Fibroblast of lung (primary cell): ENCODE measurements at regions not wholly inside any gene's neighbourhood (a gene's known extent, or its start where the extent isn't known, plus 50 kb on each side); places are given as distances from the start of the nearest gene placed in this dataset.

Experiments used
- DNase-seq, 2 donors: peaks; one replicate each; pipeline versions ENCODE4 v3.0.0 to v3.0.0-alpha.2; 2010; ENCODE audit warnings: low read depth in 2 of 2
- H2AFZ ChIP-seq: 2 replicates; pipeline ENCODE4 v1.5.1; 2012; ENCODE audit warnings: low read length, control low read depth, inconsistent platforms
- H3K27ac ChIP-seq: 2 replicates; pipeline ENCODE4 v1.5.1; 2011; ENCODE audit warnings: low read length, control low read depth; ENCODE audit not compliant: insufficient read depth
- H3K27me3 ChIP-seq: 2 replicates; pipeline ENCODE4 v1.5.1; 2011; ENCODE audit warnings: mild to moderate bottlenecking, low read length; ENCODE audit not compliant: control insufficient read depth, insufficient read depth
- H3K36me3 ChIP-seq: 2 replicates; pipeline ENCODE4 v1.5.1; 2011; ENCODE audit warnings: low read length; ENCODE audit not compliant: control insufficient read depth, insufficient read depth
- H3K4me1 ChIP-seq: 2 replicates; pipeline ENCODE4 v1.5.1; 2011; ENCODE audit warnings: low read length; ENCODE audit not compliant: control insufficient read depth, insufficient read depth; ENCODE audit errors: extremely low read depth
- H3K4me2 ChIP-seq: 2 replicates; pipeline ENCODE4 v1.5.1; 2011; ENCODE audit warnings: low read length, control low read depth; ENCODE audit not compliant: insufficient read depth; ENCODE audit errors: extremely low read depth
- H3K4me3 ChIP-seq, 4 experiments: fragments of 200-600 bp in 1 of 4; sonication (generic) in 1 of 4; replicated peaks in 1 of 4; 2 replicates each; pipeline ENCODE4 v1.5.1; 2011 to 2016; ENCODE audit warnings: low read length in 4 of 4, low read depth in 3 of 4, mild to moderate bottlenecking in 3 of 4, control low read depth in 2 of 4, inconsistent platforms in 1 of 4, mixed read lengths in 1 of 4; ENCODE audit not compliant: insufficient read depth in 1 of 4; ENCODE audit errors: control extremely low read depth in 1 of 4
- H3K79me2 ChIP-seq: 2 replicates; pipeline ENCODE4 v1.5.1; 2012; ENCODE audit warnings: mild to moderate bottlenecking, low read length, inconsistent platforms; ENCODE audit not compliant: control insufficient read depth, insufficient read depth
- H3K9ac ChIP-seq: 2 replicates; pipeline ENCODE4 v1.5.1; 2011; ENCODE audit warnings: mild to moderate bottlenecking, low read length, control low read depth; ENCODE audit not compliant: insufficient read depth
- H3K9me3 ChIP-seq: 2 replicates; pipeline ENCODE4 v1.5.1; 2012; ENCODE audit warnings: low read depth, low read length; ENCODE audit not compliant: control insufficient read depth, insufficient read depth
- H4K20me1 ChIP-seq: 2 replicates; pipeline ENCODE4 v1.5.1; 2011; ENCODE audit warnings: low read length; ENCODE audit not compliant: control insufficient read depth, insufficient read depth; ENCODE audit errors: extremely low read depth
- EZH2 ChIP-seq: IDR thresholded peaks from 2 replicates; pipeline ENCODE4 v1.5.1; 2012; ENCODE audit warnings: low read length, control low read depth, mild to moderate bottlenecking; ENCODE audit errors: missing control alignments
- TF ChIP-seq, protein P1 (sequence below), 2 donors: IDR thresholded peaks in 1 of 2; conservative IDR thresholded peaks in 1 of 2; 1 replicate in 1 of 2; 2 replicates in 1 of 2; pipeline ENCODE4 v1.5.1; 2011 to 2012; ENCODE audit warnings: low read length in 2 of 2, control low read depth in 1 of 2, inconsistent platforms in 1 of 2, low read depth in 1 of 2, mild to moderate bottlenecking in 1 of 2

DNA sequence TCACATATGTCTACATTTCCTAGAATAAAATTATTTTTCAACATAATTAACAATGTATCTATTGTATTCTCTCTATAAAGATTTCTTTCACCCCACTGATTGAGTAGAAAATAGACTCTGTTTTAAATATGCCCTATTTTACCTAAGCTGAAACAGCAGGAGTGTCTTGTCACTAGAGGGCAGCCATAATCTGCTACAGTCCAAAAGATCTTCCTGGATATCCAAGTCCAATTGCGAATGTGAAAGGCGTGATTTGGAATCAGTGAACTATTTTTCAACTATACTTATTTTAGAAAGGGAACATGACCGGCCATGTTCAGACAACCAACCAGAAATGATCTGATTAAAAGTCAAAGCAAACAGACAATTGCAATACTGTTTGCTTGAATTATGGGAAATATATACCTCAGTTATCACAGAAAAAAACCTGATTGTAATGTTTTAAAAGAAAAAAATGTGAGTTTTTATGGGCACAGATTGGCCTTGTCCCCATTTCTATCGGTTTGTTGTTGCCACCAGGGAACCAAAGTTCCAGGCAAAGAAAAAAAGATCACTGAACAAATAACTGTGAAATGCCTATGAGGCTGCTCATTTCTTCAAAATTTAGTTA is 1211.0 kb upstream of the ADGRL4 start:
- TF ChIP-seq, protein P1, sequence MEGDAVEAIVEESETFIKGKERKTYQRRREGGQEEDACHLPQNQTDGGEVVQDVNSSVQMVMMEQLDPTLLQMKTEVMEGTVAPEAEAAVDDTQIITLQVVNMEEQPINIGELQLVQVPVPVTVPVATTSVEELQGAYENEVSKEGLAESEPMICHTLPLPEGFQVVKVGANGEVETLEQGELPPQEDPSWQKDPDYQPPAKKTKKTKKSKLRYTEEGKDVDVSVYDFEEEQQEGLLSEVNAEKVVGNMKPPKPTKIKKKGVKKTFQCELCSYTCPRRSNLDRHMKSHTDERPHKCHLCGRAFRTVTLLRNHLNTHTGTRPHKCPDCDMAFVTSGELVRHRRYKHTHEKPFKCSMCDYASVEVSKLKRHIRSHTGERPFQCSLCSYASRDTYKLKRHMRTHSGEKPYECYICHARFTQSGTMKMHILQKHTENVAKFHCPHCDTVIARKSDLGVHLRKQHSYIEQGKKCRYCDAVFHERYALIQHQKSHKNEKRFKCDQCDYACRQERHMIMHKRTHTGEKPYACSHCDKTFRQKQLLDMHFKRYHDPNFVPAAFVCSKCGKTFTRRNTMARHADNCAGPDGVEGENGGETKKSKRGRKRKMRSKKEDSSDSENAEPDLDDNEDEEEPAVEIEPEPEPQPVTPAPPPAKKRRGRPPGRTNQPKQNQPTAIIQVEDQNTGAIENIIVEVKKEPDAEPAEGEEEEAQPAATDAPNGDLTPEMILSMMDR (conservative IDR thresholded peaks at IDR 0.05 in 1 of 2, IDR thresholded peaks at IDR 0.05 in 1 of 2; ENCODE audit: low read depth in 1 of 2, low read length in 2 of 2): peak; percentile 49 to 81
- no peak for TF ChIP-seq EZH2
- DNase-seq: peak; percentile 59 to 92
- Histone ChIP-seq H3K79me2 (no peaks in the 10 kb centered on the region), H3K9me3 (no peaks in the 10 kb centered on the region), H3K4me1 (no peaks in the 10 kb centered on the region), H3K27me3 (no peaks in the 10 kb centered on the region), H3K4me3 (no peak overlapping the region), H3K4me2 (peak overlapping the region; percentile 32), H2AFZ (no peak overlapping the region), H3K9ac (no peak overlapping the region), H4K20me1 (no peaks in the 10 kb centered on the region), H3K27ac (no peak overlapping the region), H3K36me3 (no peaks in the 10 kb centered on the region)

DNA sequence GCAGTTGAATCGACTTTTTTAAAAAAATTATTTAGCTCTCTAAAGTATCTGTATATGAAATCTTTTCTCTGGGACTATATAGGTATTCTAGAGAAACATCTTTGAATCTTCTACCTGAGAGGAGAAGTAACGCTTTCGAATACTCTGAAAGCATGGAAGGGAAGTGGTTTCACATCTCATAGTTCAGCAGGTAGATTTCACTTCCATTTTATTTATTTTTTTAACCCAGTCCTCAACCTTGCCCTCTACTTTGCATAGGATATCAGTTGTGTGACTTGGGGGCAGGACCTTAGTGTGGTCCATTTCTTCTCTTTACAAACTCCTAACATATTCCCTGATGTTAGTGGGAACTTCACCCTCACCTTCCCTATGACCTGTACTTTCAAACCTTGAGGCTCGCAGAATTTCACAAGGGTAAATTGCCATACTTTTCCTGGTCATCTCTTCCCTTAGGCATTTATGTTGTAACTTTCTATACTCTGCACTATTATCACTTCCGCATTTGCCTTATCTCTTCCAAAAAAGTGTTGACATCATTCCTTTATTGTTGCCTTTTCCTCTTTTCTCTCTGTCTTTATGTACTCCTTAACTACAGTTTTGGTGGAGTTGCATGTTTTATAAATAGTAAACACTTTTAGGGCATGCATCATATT is 1208.5 kb upstream of the ADGRL4 start:
- no peak overlapping the region for H2AFZ ChIP-seq
- H3K79me2 ChIP-seq: no peaks in the 10 kb centered on the region
- no peaks in the 10 kb centered on the region for H3K27me3 ChIP-seq
- H3K4me1 ChIP-seq: no peaks in the 10 kb centered on the region
- H3K4me2 ChIP-seq: no peak overlapping the region
- no peak for TF ChIP-seq EZH2
- H3K27ac ChIP-seq: no peak overlapping the region
- H3K9ac ChIP-seq: no peak overlapping the region
- H3K36me3 ChIP-seq: no peaks in the 10 kb centered on the region
- DNase-seq: no peak
- no peak overlapping the region for H3K4me3 ChIP-seq
- no peaks in the 10 kb centered on the region for H3K9me3 ChIP-seq
- H4K20me1 ChIP-seq: no peaks in the 10 kb centered on the region

DNA sequence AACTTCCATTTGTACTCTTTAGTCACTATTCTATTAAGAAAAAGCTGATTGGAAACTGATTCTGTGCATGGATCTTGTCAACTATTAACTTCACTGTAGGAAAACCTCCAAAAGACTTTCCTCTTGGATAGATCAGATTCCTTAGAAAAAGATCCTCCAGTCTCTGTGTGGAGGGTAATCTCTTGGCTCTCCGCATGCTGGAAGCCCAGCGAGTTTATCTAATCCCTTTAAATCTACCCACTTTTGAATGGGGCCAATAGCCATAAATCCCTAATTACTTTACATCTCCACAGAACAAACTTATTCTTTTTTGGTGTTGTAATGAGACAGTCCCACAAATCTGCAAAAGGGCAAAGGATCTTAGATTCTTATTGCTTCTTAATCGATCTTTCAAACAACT is 1206.4 kb upstream of the ADGRL4 start:
- Histone ChIP-seq H3K27ac (no peak overlapping the region), H3K27me3 (no peaks in the 10 kb centered on the region), H3K9me3 (no peaks in the 10 kb centered on the region), H2AFZ (no peak overlapping the region), H3K9ac (no peak overlapping the region), H3K4me3 (no peak overlapping the region), H4K20me1 (no peaks in the 10 kb centered on the region), H3K36me3 (no peaks in the 10 kb centered on the region), H3K79me2 (no peaks in the 10 kb centered on the region), H3K4me1 (no peaks in the 10 kb centered on the region), H3K4me2 (no peak overlapping the region)
- DNase-seq: no peak
- no peak for TF ChIP-seq EZH2
- TF ChIP-seq, protein P1 (conservative IDR thresholded peaks at IDR 0.05 in 1 of 2, IDR thresholded peaks at IDR 0.05 in 1 of 2; ENCODE audit: low read depth in 1 of 2, low read length in 2 of 2): no peak
